OCI-LY1 (cell line): ENCODE measurements at regions not wholly inside any gene's neighbourhood (a gene's known extent, or its start where the extent isn't known, plus 50 kb on each side); places are given as distances from the start of the nearest gene placed in this dataset.

ENCODE experiments used
- H2AFZ ChIP-seq: fragments of 200-600 bp; sonication (generic), shearing (Covaris generic); 2 replicates; pipeline ENCODE4 v1.6.0; 2014; ENCODE audit warnings: antibody characterized with exemption, mild to moderate bottlenecking, low read length
- H3F3A ChIP-seq: fragments of 200-600 bp; sonication (generic), shearing (Covaris generic); 2 replicates; pipeline ENCODE4 v1.6.0; 2014; ENCODE audit warnings: mild to moderate bottlenecking, antibody characterized with exemption, low read length, moderate library complexity; ENCODE audit not compliant: insufficient read depth
- H3K27ac ChIP-seq: fragments of 200-600 bp; sonication (generic); 2 replicates; pipeline ENCODE4 v1.5.1; 2014; ENCODE audit warnings: low read length, mixed run types, mild to moderate bottlenecking, low read depth; ENCODE audit not compliant: poor library complexity, severe bottlenecking
- H3K27me3 ChIP-seq: fragments of 200-600 bp; sonication (generic); 2 replicates; pipeline ENCODE4 v1.6.0; 2014; ENCODE audit warnings: antibody characterized with exemption, mild to moderate bottlenecking, low read length, moderate library complexity; ENCODE audit not compliant: insufficient read depth
- H3K36me3 ChIP-seq: fragments of 200-600 bp; sonication (generic); 2 replicates; pipeline ENCODE4 v1.6.1; 2014; ENCODE audit warnings: mild to moderate bottlenecking, antibody characterized with exemption, low read length, moderate library complexity, mixed read lengths; ENCODE audit not compliant: insufficient read depth
- H3K4me1 ChIP-seq: fragments of 200-600 bp; sonication (generic); 2 replicates; pipeline ENCODE4 v1.5.1; 2014; ENCODE audit warnings: mild to moderate bottlenecking, low read length, moderate library complexity; ENCODE audit not compliant: insufficient read depth, severe bottlenecking
- H3K4me2 ChIP-seq: fragments of 200-600 bp; sonication (generic), shearing (Covaris generic); 2 replicates; pipeline ENCODE4 v1.6.1; 2014; ENCODE audit warnings: low read length
- H3K4me3 ChIP-seq: fragments of 200-600 bp; sonication (generic); 2 replicates; pipeline ENCODE4 v1.5.1; 2014; ENCODE audit warnings: low read length, low read depth, mild to moderate bottlenecking, mixed read lengths; ENCODE audit not compliant: poor library complexity, severe bottlenecking
- H3K79me2 ChIP-seq: fragments of 200-600 bp; shearing (Covaris generic); 2 replicates; pipeline ENCODE4 v1.6.1; 2016; ENCODE audit warnings: mixed run types, low read length, mixed read lengths; ENCODE audit not compliant: insufficient read depth
- H3K9ac ChIP-seq: fragments of 200-600 bp; sonication (generic), shearing (Covaris generic); 2 replicates; pipeline ENCODE4 v1.6.1; 2014; ENCODE audit warnings: mild to moderate bottlenecking, low read length, mixed read lengths
- H3K9me2 ChIP-seq: fragments of 200-600 bp; sonication (generic), shearing (Covaris generic); 2 replicates; pipeline ENCODE4 v1.6.1; 2014; ENCODE audit warnings: low read depth, mild to moderate bottlenecking, low read length, mixed read lengths
- H3K9me3 ChIP-seq: fragments of 200-600 bp; shearing (Covaris generic); 2 replicates; pipeline ENCODE4 v1.6.1; 2014; ENCODE audit warnings: low read length, mixed read lengths
- H4K20me1 ChIP-seq: fragments of 200-600 bp; sonication (generic), shearing (Covaris generic); 2 replicates; pipeline ENCODE4 v1.6.0; 2016; ENCODE audit warnings: mild to moderate bottlenecking, low read length; ENCODE audit not compliant: insufficient read depth
- CTCF ChIP-seq: fragments of 200-600 bp; sonication (generic), shearing (Covaris generic); IDR thresholded peaks from 2 replicates; pipeline ENCODE4 v1.5.1; 2017; ENCODE audit warnings: mild to moderate bottlenecking, antibody characterized with exemption, low read length, moderate library complexity, mixed read lengths
- EZH2 ChIP-seq: fragments of 200-600 bp; sonication (generic), shearing (Covaris generic); IDR thresholded peaks from 2 replicates; pipeline ENCODE4 v1.8.0; 2017; ENCODE audit warnings: borderline replicate concordance, mixed run types, mild to moderate bottlenecking, antibody characterized with exemption, low read length, moderate library complexity, mixed read lengths

- Histone ChIP-seq H3K4me2 (no peak overlapping the region), H3K4me1 (no peaks in the 10 kb centered on the region), H3F3A (no peaks in the 10 kb centered on the region), H3K36me3 (no peaks in the 10 kb centered on the region), H4K20me1 (no peaks in the 10 kb centered on the region), H3K27ac (no peak overlapping the region), H3K9me3 (no peaks in the 10 kb centered on the region), H2AFZ (no peak overlapping the region), H3K79me2 (no peaks in the 10 kb centered on the region), H3K4me3 (no peak overlapping the region), H3K9ac (no peak overlapping the region), H3K27me3 (no peaks in the 10 kb centered on the region), H3K9me2 (no peaks in the 10 kb centered on the region)
- TF ChIP-seq EZH2, result no peak
- no peak for TF ChIP-seq CTCF
Observed at GRCh38 chr4:179268791-179269190, 1826.6 kb upstream of the AGA start.

- Histone ChIP-seq H3K4me2 (no peak overlapping the region), H3K4me1 (no peaks in the 10 kb centered on the region), H3K27me3 (no peaks in the 10 kb centered on the region), H3K27ac (no peak overlapping the region), H3K4me3 (no peak overlapping the region), H3K9me2 (no peaks in the 10 kb centered on the region), H4K20me1 (no peaks in the 10 kb centered on the region), H3K9me3 (no peaks in the 10 kb centered on the region), H3F3A (no peaks in the 10 kb centered on the region), H3K9ac (no peak overlapping the region), H2AFZ (no peak overlapping the region), H3K79me2 (no peaks in the 10 kb centered on the region), H3K36me3 (no peaks in the 10 kb centered on the region)
- no peak for TF ChIP-seq CTCF
- no peak for TF ChIP-seq EZH2
Observed at GRCh38 chr4:179272282-179272681, 1830.0 kb upstream of the AGA start.

- Histone ChIP-seq H3K9ac (no peak overlapping the region), H3K27me3 (no peaks in the 10 kb centered on the region), H3K9me3 (no peaks in the 10 kb centered on the region), H3F3A (no peaks in the 10 kb centered on the region), H3K4me1 (no peaks in the 10 kb centered on the region), H2AFZ (no peak overlapping the region), H3K27ac (no peak overlapping the region), H3K4me3 (no peak overlapping the region), H4K20me1 (no peaks in the 10 kb centered on the region), H3K4me2 (no peak overlapping the region), H3K36me3 (no peaks in the 10 kb centered on the region), H3K79me2 (no peaks in the 10 kb centered on the region), H3K9me2 (no peaks in the 10 kb centered on the region)
- no peak for TF ChIP-seq EZH2
- no peak for TF ChIP-seq CTCF
Observed at GRCh38 chr4:179278647-179279046, 1836.4 kb upstream of the AGA start.
